CD4-positive, alpha-beta memory T cell (primary cell): ENCODE measurements at regions not wholly inside any gene's neighbourhood (a gene's known extent, or its start where the extent isn't known, plus 50 kb on each side); places are given as distances from the start of the nearest gene placed in this dataset.

Experiments used
- CTCF ChIA-PET: fragments of 350-600 bp; sonication (Branson Sonifier 250); formaldehyde crosslinking; loops from one replicate; lab custom pipeline; 2021; ENCODE audit warnings: inconsistent platforms; ENCODE audit not compliant: partially characterized antibody; lab: Charles Lee
- POLR2A ChIA-PET: fragments of 350-600 bp; sonication (Branson Sonifier 250); formaldehyde crosslinking; loops from one replicate; lab custom pipeline; 2021; ENCODE audit not compliant: partially characterized antibody; lab: Charles Lee
- DNase-seq, 5 donors: peaks; one replicate each; pipeline versions ENCODE4 v3.0.0 to v3.0.0-alpha.2; 2020 to 2022; ENCODE audit warnings: mixed read lengths in 1 of 5
- H3K27ac ChIP-seq: one replicate; pipeline ENCODE4 v1.7.0; 2013; ENCODE audit warnings: low read depth, low read length
- H3K27me3 ChIP-seq: 2 replicates; pipeline ENCODE4 v1.7.0; 2013; ENCODE audit warnings: mild to moderate bottlenecking, low read length, moderate library complexity; ENCODE audit not compliant: insufficient read depth
- H3K36me3 ChIP-seq: 2 replicates; pipeline ENCODE4 v1.7.0; 2013; ENCODE audit warnings: mild to moderate bottlenecking, low read length, moderate library complexity; ENCODE audit not compliant: insufficient read depth
- H3K4me1 ChIP-seq: 2 replicates; pipeline ENCODE4 v1.7.0; 2013; ENCODE audit warnings: mild to moderate bottlenecking, low read length, moderate library complexity; ENCODE audit not compliant: insufficient read depth
- H3K4me3 ChIP-seq, 2 donors: one replicate each; pipeline ENCODE4 v1.7.0; 2013; ENCODE audit warnings: low read length in 2 of 2, mild to moderate bottlenecking in 1 of 2
- H3K9me3 ChIP-seq, 2 donors: one replicate each; pipeline ENCODE4 v1.7.0; 2013; ENCODE audit warnings: low read length in 2 of 2, control low read depth in 1 of 2; ENCODE audit not compliant: control insufficient read depth in 1 of 2
- H3K27ac Mint-ChIP-seq, 7 donors: one replicate each; pipeline ENCODE4 v1.8.0; 2020 to 2021; ENCODE audit warnings: mixed read lengths in 7 of 7, mild to moderate bottlenecking in 6 of 7, inconsistent platforms in 3 of 7, moderate library complexity in 3 of 7
- H3K27me3 Mint-ChIP-seq, 2 donors: one replicate each; pipeline ENCODE4 v1.8.0; 2020 to 2021; ENCODE audit warnings: mixed read lengths in 2 of 2
- H3K36me3 Mint-ChIP-seq, 2 donors: one replicate each; pipeline ENCODE4 v1.8.0; 2020 to 2021; ENCODE audit warnings: mixed read lengths in 2 of 2, inconsistent platforms in 1 of 2, mild to moderate bottlenecking in 1 of 2
- H3K4me1 Mint-ChIP-seq, 4 donors: one replicate each; pipeline ENCODE4 v1.8.0; 2020 to 2021; ENCODE audit warnings: mixed read lengths in 4 of 4, mild to moderate bottlenecking in 1 of 4
- H3K4me3 Mint-ChIP-seq, 8 donors: one replicate each; pipeline ENCODE4 v1.8.0; 2020 to 2021; ENCODE audit warnings: mixed read lengths in 8 of 8, mild to moderate bottlenecking in 7 of 8, moderate library complexity in 6 of 8, inconsistent platforms in 3 of 8
- H3K9me3 Mint-ChIP-seq, 8 donors: one replicate each; pipeline ENCODE4 v1.8.0; 2020 to 2021; ENCODE audit warnings: mixed read lengths in 8 of 8, mild to moderate bottlenecking in 5 of 8, inconsistent platforms in 3 of 8, moderate library complexity in 1 of 8
- intact Hi-C: fragments of 100-400 bp; cut with micrococcal nuclease; formaldehyde crosslinking; loops from one replicate; pipeline ENCODE4 v1.15.1; 2023

DNA sequence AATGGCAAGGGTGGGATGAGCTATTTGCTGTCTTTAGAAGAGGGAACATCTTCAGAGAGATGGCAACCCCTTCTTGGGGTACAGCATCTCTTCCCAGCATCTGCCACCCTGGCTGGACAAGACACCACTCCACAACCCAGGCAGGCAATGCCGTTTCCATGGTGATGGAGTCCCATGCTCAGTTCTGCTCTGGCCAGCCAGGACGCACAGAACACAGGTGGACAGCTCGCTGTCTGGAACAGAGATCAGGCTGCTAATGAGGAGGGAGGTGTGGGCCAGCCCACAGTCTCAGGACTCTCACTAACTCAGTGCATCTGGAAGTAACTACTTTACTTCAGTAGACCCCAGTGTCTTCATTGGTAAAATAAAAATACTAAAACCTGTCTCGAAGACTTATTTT, 321.0 kb upstream of the CPEB2 start:
- Histone ChIP-seq H3K4me3 (no peak overlapping the region), H3K27ac (no peak overlapping the region), H3K36me3 (no peaks in the 10 kb centered on the region), H3K27me3 (no peaks in the 10 kb centered on the region), H3K4me1 (no peaks in the 10 kb centered on the region), H3K9me3 (no peaks in the 10 kb centered on the region)
- H3K4me3 Mint-ChIP-seq, result no peak overlapping the region
- no peak for DNase-seq
- ChIA-PET POLR2A (no interaction called here), CTCF (no interaction called here)
- H3K27ac Mint-ChIP-seq, result no peak overlapping the region
- intact Hi-C loops, result no loop called here
- peaks cover 0 to 2% of the 10 kb centered on the region in 2 donors for H3K27me3 Mint-ChIP-seq
- no peaks in the 10 kb centered on the region for H3K4me1 Mint-ChIP-seq
- peaks cover 0 to 8% (median 0%) of the 10 kb centered on the region in 8 donors for H3K9me3 Mint-ChIP-seq
- no peaks in the 10 kb centered on the region for H3K36me3 Mint-ChIP-seq

DNA sequence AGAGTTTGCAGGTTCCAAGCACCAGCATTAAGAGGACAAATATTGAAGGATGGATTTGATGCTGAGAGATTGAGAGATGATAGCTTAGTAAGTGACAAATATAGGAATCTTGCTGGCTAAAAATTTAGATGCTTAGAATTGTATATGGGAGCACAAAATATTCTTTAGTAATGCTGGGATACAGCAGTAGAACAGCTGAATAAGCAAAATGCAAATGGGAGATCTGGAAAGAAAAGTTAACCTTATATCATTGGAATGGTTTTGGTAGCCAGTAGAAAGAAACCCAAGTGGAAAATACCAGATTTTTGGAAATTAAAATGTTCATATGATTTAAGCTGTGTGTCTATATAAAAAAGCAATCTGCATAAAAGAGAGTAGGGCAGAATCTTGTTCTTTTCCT, 308.6 kb upstream of the CPEB2 start:
- CTCF ChIA-PET, result no interaction called here
- no peak overlapping the region for H3K4me3 Mint-ChIP-seq
- intact Hi-C loops, result no loop called here
- Histone ChIP-seq H3K27ac (no peak overlapping the region), H3K36me3 (no peaks in the 10 kb centered on the region), H3K4me3 (no peak overlapping the region), H3K27me3 (no peaks in the 10 kb centered on the region), H3K4me1 (no peaks in the 10 kb centered on the region), H3K9me3 (no peaks in the 10 kb centered on the region)
- peaks cover 0 to 11% (median 3%) of the 10 kb centered on the region in 8 donors for H3K9me3 Mint-ChIP-seq
- DNase-seq, result no peak
- no peaks in the 10 kb centered on the region for H3K36me3 Mint-ChIP-seq
- peaks cover 2% of the 10 kb centered on the region in 2 donors for H3K27me3 Mint-ChIP-seq
- no peak overlapping the region for H3K27ac Mint-ChIP-seq
- POLR2A ChIA-PET, result no interaction called here
- no peaks in the 10 kb centered on the region for H3K4me1 Mint-ChIP-seq

DNA sequence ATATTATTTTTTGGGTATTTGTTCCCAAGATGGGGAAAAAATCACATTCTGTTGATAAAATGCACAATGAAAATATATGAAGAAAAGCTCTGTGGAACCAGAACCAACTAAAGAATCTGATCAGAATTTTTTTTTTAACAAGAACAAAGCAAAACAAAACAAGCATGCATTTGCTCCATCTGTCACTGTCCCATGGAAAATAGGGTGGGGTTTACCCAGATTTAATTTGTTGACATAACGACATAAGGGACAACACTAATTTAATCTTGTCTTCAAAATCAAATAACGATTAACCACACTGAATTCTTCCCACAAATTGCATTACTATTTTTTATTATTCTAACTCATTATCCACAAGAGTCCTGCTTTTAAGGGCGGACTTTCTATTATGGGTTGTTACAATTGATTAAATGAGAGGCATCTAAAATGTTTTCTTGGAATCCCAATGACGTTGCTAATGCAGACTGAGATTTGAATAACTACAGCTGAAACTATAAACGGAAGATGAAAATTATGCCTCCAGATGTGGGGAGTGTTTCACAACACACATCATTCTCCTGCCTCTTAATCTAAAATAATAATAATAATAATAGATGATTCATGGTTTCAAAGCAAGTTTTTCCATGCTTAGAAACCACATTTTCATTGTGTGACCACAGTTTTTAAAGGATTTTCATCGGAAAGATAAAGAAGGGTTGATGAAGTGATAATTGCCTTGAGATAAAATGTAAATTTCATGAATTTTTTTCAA, 307.0 kb upstream of the CPEB2 start:
- no peak overlapping the region for H3K4me3 Mint-ChIP-seq
- no peak overlapping the region for H3K27ac Mint-ChIP-seq
- ChIA-PET CTCF (no interaction called here), POLR2A (no interaction called here)
- no peak overlapping the region for H3K27ac ChIP-seq
- no peaks in the 10 kb centered on the region for H3K4me1 Mint-ChIP-seq
- intact Hi-C loops, result no loop called here
- H3K9me3 Mint-ChIP-seq, result peaks cover 0 to 11% (median 3%) of the 10 kb centered on the region in 8 donors
- no peak overlapping the region for H3K4me3 ChIP-seq
- no peak for DNase-seq
- H3K36me3 Mint-ChIP-seq, result no peaks in the 10 kb centered on the region
- no peaks in the 10 kb centered on the region for H3K36me3 ChIP-seq
- no peaks in the 10 kb centered on the region for H3K9me3 ChIP-seq
- no peaks in the 10 kb centered on the region for H3K27me3 ChIP-seq
- no peaks in the 10 kb centered on the region for H3K4me1 ChIP-seq
- H3K27me3 Mint-ChIP-seq, result peaks cover 2% of the 10 kb centered on the region in 2 donors

DNA sequence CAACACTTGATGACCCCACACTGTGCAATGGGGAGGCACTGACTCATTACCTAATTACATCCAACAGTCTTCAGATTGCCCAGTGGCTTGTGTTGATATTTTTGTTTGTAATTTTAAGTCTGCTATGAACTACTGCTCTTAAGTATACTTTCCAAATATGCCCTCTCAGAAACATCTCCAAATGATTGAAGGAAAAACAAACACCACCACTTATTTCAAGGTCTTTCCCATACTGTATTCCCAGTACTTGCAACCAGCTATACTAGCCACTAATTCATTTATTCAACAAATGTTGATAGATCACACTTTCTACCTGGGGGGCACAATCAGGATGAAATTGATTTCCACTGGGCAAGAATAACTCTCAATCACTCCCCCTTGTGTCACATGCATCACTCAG, 302.2 kb upstream of the CPEB2 start:
- ChIA-PET CTCF (no interaction called here), POLR2A (no interaction called here)
- peaks cover 0 to 2% (median 0%) of the 10 kb centered on the region in 8 donors for H3K9me3 Mint-ChIP-seq

DNA sequence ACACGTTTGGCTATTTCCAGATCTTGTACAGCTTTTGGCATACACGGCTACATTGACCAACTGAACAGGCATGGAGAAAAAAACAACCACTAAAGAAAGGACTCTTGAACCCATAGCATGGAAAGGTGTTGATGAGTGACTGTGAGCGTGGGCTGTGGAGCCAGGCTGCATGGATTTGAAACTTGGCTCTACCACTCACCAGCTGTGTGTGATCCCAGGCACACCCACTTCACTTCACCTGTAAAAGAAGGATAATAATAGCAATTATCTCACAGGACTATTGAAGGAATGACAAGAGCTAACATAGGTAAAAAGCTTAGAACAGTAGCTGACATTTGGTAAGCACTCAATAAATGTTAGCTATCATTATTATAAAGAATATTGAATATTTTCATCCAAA, 301.7 kb upstream of the CPEB2 start:
- peaks cover 2 to 3% of the 10 kb centered on the region in 2 donors for H3K27me3 Mint-ChIP-seq
- H3K9me3 Mint-ChIP-seq, result peaks cover 0 to 2% (median 0%) of the 10 kb centered on the region in 8 donors
- Histone ChIP-seq H3K4me1 (no peaks in the 10 kb centered on the region), H3K36me3 (no peaks in the 10 kb centered on the region), H3K9me3 (no peaks in the 10 kb centered on the region), H3K27me3 (no peaks in the 10 kb centered on the region), H3K27ac (no peak overlapping the region), H3K4me3 (no peak overlapping the region)
- no peak overlapping the region for H3K27ac Mint-ChIP-seq
- intact Hi-C loops, result no loop called here
- ChIA-PET CTCF (no interaction called here), POLR2A (no interaction called here)
- no peak overlapping the region for H3K4me3 Mint-ChIP-seq
- DNase-seq, result no peak
- H3K4me1 Mint-ChIP-seq, result no peaks in the 10 kb centered on the region
- no peaks in the 10 kb centered on the region for H3K36me3 Mint-ChIP-seq

More for the DNA sequence above, 302.2 kb upstream of the CPEB2 start:
- Mint-ChIP-seq H3K36me3 (no peaks in the 10 kb centered on the region), H3K27ac (no peak overlapping the region), H3K4me3 (no peak overlapping the region), H3K4me1 (no peaks in the 10 kb centered on the region), H3K27me3 (peaks cover 2 to 3% of the 10 kb centered on the region in 2 donors)
- H3K9me3 ChIP-seq, result no peaks in the 10 kb centered on the region
- no peaks in the 10 kb centered on the region for H3K36me3 ChIP-seq
- H3K4me3 ChIP-seq, result no peak overlapping the region
- no peaks in the 10 kb centered on the region for H3K27me3 ChIP-seq
- no peaks in the 10 kb centered on the region for H3K4me1 ChIP-seq
- intact Hi-C loops, result no loop called here
- DNase-seq, result no peak
- no peak overlapping the region for H3K27ac ChIP-seq

DNA sequence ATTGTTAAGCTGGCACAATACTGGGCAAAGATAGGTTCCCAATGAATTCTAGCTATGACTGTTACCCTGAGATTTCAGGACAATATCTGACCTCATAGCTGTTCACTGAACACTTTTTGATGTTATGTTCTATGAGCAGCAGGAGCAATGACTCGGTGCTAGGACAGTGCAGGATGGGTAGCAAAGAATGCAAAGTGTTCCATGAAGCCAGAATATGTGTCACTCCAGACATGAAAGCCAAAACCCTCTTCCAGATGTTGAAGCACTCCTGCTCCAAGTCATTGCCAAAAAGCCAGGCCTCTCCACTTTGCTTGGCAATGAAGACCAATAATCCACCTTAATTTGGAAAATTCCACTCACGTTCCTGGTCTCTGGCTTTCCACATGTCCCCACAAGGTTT, 300.9 kb upstream of the CPEB2 start:
- H3K36me3 ChIP-seq, result no peaks in the 10 kb centered on the region
- Mint-ChIP-seq H3K36me3 (no peaks in the 10 kb centered on the region), H3K4me3 (no peak overlapping the region), H3K27ac (no peak overlapping the region), H3K9me3 (peaks cover 0 to 2% (median 0%) of the 10 kb centered on the region in 8 donors), H3K27me3 (peaks cover 2 to 3% of the 10 kb centered on the region in 2 donors), H3K4me1 (no peaks in the 10 kb centered on the region)
- H3K4me1 ChIP-seq, result no peaks in the 10 kb centered on the region
- no peak overlapping the region for H3K4me3 ChIP-seq
- no peak for DNase-seq
- H3K9me3 ChIP-seq, result no peaks in the 10 kb centered on the region
- ChIA-PET CTCF (no interaction called here), POLR2A (no interaction called here)
- H3K27me3 ChIP-seq, result no peaks in the 10 kb centered on the region
- H3K27ac ChIP-seq, result no peak overlapping the region
- intact Hi-C loops, result no loop called here

DNA sequence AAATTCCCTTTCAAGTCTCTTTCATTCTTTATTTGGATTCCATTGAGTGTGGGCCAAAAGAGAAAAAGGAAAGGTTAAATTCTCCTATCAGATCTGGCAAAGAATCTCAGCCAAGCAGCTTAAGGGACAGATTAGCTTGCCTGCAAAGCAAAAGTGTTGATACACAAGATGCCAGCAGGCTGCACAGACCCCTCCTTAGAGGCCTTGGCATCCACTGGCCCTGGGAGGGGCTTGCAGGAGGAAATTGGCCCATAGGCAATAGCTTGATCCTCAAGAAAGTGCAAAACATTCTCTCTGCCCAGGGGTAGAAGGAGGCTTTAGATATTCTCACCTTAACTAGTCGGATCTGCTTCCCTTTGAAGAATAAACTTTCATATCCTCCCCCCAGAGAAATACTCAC, 300.4 kb upstream of the CPEB2 start:
- POLR2A ChIA-PET, result no interaction called here
- H3K4me1 Mint-ChIP-seq, result no peaks in the 10 kb centered on the region
- no peaks in the 10 kb centered on the region for H3K27me3 ChIP-seq

More for the DNA sequence above, 300.4 kb upstream of the CPEB2 start:
- Mint-ChIP-seq H3K9me3 (peaks cover 0 to 2% (median 0%) of the 10 kb centered on the region in 8 donors), H3K27me3 (peaks cover 2 to 3% of the 10 kb centered on the region in 2 donors), H3K4me3 (no peak overlapping the region), H3K27ac (no peak overlapping the region), H3K36me3 (no peaks in the 10 kb centered on the region)
- no peaks in the 10 kb centered on the region for H3K9me3 ChIP-seq
- no peak overlapping the region for H3K4me3 ChIP-seq
- H3K36me3 ChIP-seq, result no peaks in the 10 kb centered on the region
- intact Hi-C loops, result no loop called here
- CTCF ChIA-PET, result no interaction called here
- no peak overlapping the region for H3K27ac ChIP-seq
- H3K4me1 ChIP-seq, result no peaks in the 10 kb centered on the region
- DNase-seq, result no peak
